OCI-LY7 (cell line): ENCODE measurements at regions not wholly inside any gene's neighbourhood (a gene's known extent, or its start where the extent isn't known, plus 50 kb on each side); places are given as distances from the start of the nearest gene placed in this dataset.

ENCODE experiments used
- BruUV-seq: library from RNA; stranded (reverse); fragments of 400-500 nt; replicated peaks from 2 replicates; lab custom pipeline; 2021; lab: Mats Ljungman, UMichigan
- CTCF ChIA-PET: fragments of 300-600 bp; sonication (Branson Sonifier 250); formaldehyde crosslinking; loops from one replicate; lab custom pipeline; 2022; ENCODE audit warnings: antibody characterized with exemption; ENCODE audit not compliant: unreplicated experiment; lab: Charles Lee
- POLR2A ChIA-PET: fragments of 300-600 bp; sonication (Branson Sonifier 250); formaldehyde crosslinking; loops from one replicate; lab custom pipeline; 2022; ENCODE audit warnings: antibody characterized with exemption; lab: Charles Lee
- DNase-seq: peaks from one replicate; pipeline ENCODE4 v3.0.0-alpha.2; 2015; ENCODE audit warnings: low spot score
- H2AFZ ChIP-seq: fragments of 200-600 bp; sonication (generic), shearing (Covaris generic); 2 replicates; pipeline ENCODE4 v1.6.1; 2014; ENCODE audit warnings: mild to moderate bottlenecking, antibody characterized with exemption, low read length, moderate library complexity
- H3K27ac ChIP-seq: fragments of 200-600 bp; sonication (generic); 2 replicates; pipeline ENCODE4 v1.5.1; 2014; ENCODE audit warnings: mixed run types, low read depth, mild to moderate bottlenecking, moderate library complexity, low read length, inconsistent platforms; ENCODE audit not compliant: poor library complexity, severe bottlenecking
- H3K36me3 ChIP-seq: fragments of 200-600 bp; sonication (generic); 2 replicates; pipeline ENCODE4 v1.6.1; 2014; ENCODE audit warnings: mild to moderate bottlenecking, antibody characterized with exemption, low read length, moderate library complexity, mixed read lengths; ENCODE audit not compliant: insufficient read depth
- H3K4me1 ChIP-seq: fragments of 200-600 bp; sonication (generic); 2 replicates; pipeline ENCODE4 v1.5.1; 2014; ENCODE audit warnings: mild to moderate bottlenecking, low read length; ENCODE audit not compliant: insufficient read depth, poor library complexity, severe bottlenecking
- H3K4me2 ChIP-seq: fragments of 200-600 bp; sonication (generic); 2 replicates; pipeline ENCODE4 v1.6.1; 2014; ENCODE audit warnings: mild to moderate bottlenecking, low read length
- H3K4me3 ChIP-seq: fragments of 200-600 bp; sonication (generic); 2 replicates; pipeline ENCODE4 v1.5.1; 2014; ENCODE audit warnings: mild to moderate bottlenecking, low read depth, low read length; ENCODE audit not compliant: poor library complexity, severe bottlenecking
- H3K79me2 ChIP-seq: fragments of 200-600 bp; sonication (generic); 2 replicates; pipeline ENCODE4 v1.6.1; 2016; ENCODE audit warnings: low read depth, mild to moderate bottlenecking, low read length, moderate library complexity, mixed read lengths; ENCODE audit not compliant: insufficient read depth
- H3K9me2 ChIP-seq: fragments of 200-600 bp; sonication (generic); 2 replicates; pipeline ENCODE4 v1.6.1; 2016; ENCODE audit warnings: mild to moderate bottlenecking, low read length, mixed read lengths; ENCODE audit not compliant: insufficient read depth
- H3K9me3 ChIP-seq: fragments of 200-600 bp; sonication (generic); 2 replicates; pipeline ENCODE4 v1.6.1; 2014; ENCODE audit warnings: mild to moderate bottlenecking, mixed run types, low read length, mixed read lengths
- H4K20me1 ChIP-seq: fragments of 200-600 bp; sonication (generic); 2 replicates; pipeline ENCODE4 v1.6.1; 2014; ENCODE audit warnings: mild to moderate bottlenecking, antibody characterized with exemption, low read length, moderate library complexity, mixed read lengths; ENCODE audit not compliant: insufficient read depth
- EZH2phosphoT487 ChIP-seq: fragments of 200-600 bp; sonication (generic); IDR thresholded peaks from 2 replicates; pipeline ENCODE4 v1.6.1; 2018; ENCODE audit warnings: low read depth, borderline replicate concordance, mild to moderate bottlenecking, mixed run types, antibody characterized with exemption, low read length, moderate library complexity, mixed read lengths
- intact Hi-C: fragments of 100-400 bp; cut with micrococcal nuclease; formaldehyde crosslinking; loops from one replicate; pipeline ENCODE4 v1.10.0; 2022; ENCODE audit not compliant: unreplicated experiment
- TF ChIP-seq, protein P1 (sequence below): fragments of 200-600 bp; sonication (generic); conservative IDR thresholded peaks from 2 replicates; pipeline ENCODE4 v1.5.1; 2014; ENCODE audit warnings: mild to moderate bottlenecking, antibody characterized with exemption, low read length, moderate library complexity, mixed read lengths

GRCh38 chr13:34189946-34190345 is 372.0 kb downstream of the RFC3 start:
- BruUV-seq: no TSS peak
- H3K9me3 ChIP-seq: no peaks in the 10 kb centered on the region
- H3K4me1 ChIP-seq: no peaks in the 10 kb centered on the region
- H3K79me2 ChIP-seq: no peaks in the 10 kb centered on the region
- no peak for DNase-seq
- intact Hi-C loops: no loop called here
- no peak overlapping the region for H3K4me3 ChIP-seq
- ChIA-PET CTCF (no interaction called here), POLR2A (interaction anchor here (0.7 to 2.1 kb wide), 6 partner anchors 10 to 880 kb away, joined by 3 to 5 read pairs (median 3); no protein-coding TSS in a partner anchor)
- H4K20me1 ChIP-seq: no peaks in the 10 kb centered on the region
- no peak for TF ChIP-seq EZH2phosphoT487
- TF ChIP-seq, protein P1, sequence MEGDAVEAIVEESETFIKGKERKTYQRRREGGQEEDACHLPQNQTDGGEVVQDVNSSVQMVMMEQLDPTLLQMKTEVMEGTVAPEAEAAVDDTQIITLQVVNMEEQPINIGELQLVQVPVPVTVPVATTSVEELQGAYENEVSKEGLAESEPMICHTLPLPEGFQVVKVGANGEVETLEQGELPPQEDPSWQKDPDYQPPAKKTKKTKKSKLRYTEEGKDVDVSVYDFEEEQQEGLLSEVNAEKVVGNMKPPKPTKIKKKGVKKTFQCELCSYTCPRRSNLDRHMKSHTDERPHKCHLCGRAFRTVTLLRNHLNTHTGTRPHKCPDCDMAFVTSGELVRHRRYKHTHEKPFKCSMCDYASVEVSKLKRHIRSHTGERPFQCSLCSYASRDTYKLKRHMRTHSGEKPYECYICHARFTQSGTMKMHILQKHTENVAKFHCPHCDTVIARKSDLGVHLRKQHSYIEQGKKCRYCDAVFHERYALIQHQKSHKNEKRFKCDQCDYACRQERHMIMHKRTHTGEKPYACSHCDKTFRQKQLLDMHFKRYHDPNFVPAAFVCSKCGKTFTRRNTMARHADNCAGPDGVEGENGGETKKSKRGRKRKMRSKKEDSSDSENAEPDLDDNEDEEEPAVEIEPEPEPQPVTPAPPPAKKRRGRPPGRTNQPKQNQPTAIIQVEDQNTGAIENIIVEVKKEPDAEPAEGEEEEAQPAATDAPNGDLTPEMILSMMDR: no peak
- no peak overlapping the region for H2AFZ ChIP-seq
- H3K9me2 ChIP-seq: no peaks in the 10 kb centered on the region
- no peak overlapping the region for H3K4me2 ChIP-seq
- no peaks in the 10 kb centered on the region for H3K36me3 ChIP-seq
- no peak overlapping the region for H3K27ac ChIP-seq

GRCh38 chr13:34201050-34201913 is 383.3 kb downstream of the RFC3 start:
- no TSS peak for BruUV-seq
- intact Hi-C loops: no loop called here

More at GRCh38 chr13:34201050-34201913, 383.3 kb downstream of the RFC3 start:
- Histone ChIP-seq H3K36me3 (no peaks in the 10 kb centered on the region), H3K4me2 (no peak overlapping the region), H3K9me3 (no peaks in the 10 kb centered on the region), H3K79me2 (no peaks in the 10 kb centered on the region), H2AFZ (no peak overlapping the region), H4K20me1 (no peaks in the 10 kb centered on the region), H3K4me3 (no peak overlapping the region), H3K4me1 (no peaks in the 10 kb centered on the region), H3K9me2 (no peaks in the 10 kb centered on the region), H3K27ac (no peak overlapping the region)
- no peak for TF ChIP-seq EZH2phosphoT487
- TF ChIP-seq, protein P1: no peak
- ChIA-PET CTCF (no interaction called here), POLR2A (interaction anchor here (0.8 to 1.0 kb wide), 2 partner anchors 11 to 12 kb away, joined by 3 read pairs; no protein-coding TSS in a partner anchor)
- DNase-seq: no peak
